ENCODE measurements at regions not wholly inside any gene's neighbourhood (a gene's known extent, or its start where the extent isn't known, plus 50 kb on each side); places are given as distances from the start of the nearest gene placed in this dataset.

DNA sequence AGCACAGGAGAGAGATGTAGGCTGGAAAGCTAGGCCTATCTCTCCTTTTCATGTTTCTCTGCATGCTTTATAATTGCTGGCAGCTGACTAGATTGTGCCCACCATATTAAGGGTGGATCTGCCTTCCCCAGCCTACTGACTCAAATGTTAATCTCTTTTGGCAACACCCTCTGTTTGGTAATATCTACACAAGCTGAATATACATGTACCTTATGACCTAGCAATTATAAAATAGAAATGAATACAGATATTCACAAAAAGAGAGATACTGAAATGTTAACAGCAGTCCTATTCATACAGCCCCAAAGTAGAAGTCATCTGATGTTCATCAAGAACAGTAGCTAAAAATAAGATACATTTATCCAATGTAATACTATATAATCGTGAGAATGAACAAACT is 429.6 kb downstream of the EPM2A start:
- TF ChIP-seq TARDBP (IDR thresholded peaks at IDR 0.05) = no peak
- TF ChIP-seq NFRKB (IDR thresholded peaks at IDR 0.05) = no peak
- no peak for TF ChIP-seq SP1 (IDR thresholded peaks at IDR 0.05)
- no peak for TF ChIP-seq ELF4 (IDR thresholded peaks at IDR 0.05)
- TF ChIP-seq FOXA1 (IDR thresholded peaks at IDR 0.05) = no peak
- no peak for TF ChIP-seq BHLHE40 (IDR thresholded peaks at IDR 0.05; ENCODE audit: borderline replicate concordance)
- no peak for TF ChIP-seq L3MBTL2 (conservative IDR thresholded peaks at IDR 0.05)
- no peak for TF ChIP-seq ZNF384 (IDR thresholded peaks at IDR 0.05)
- TF ChIP-seq, protein P1, sequence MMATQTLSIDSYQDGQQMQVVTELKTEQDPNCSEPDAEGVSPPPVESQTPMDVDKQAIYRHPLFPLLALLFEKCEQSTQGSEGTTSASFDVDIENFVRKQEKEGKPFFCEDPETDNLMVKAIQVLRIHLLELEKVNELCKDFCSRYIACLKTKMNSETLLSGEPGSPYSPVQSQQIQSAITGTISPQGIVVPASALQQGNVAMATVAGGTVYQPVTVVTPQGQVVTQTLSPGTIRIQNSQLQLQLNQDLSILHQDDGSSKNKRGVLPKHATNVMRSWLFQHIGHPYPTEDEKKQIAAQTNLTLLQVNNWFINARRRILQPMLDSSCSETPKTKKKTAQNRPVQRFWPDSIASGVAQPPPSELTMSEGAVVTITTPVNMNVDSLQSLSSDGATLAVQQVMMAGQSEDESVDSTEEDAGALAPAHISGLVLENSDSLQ (IDR thresholded peaks at IDR 0.05) = no peak
- TF ChIP-seq FOXM1 (IDR thresholded peaks at IDR 0.05; ENCODE audit: borderline replicate concordance) = no peak
- TF ChIP-seq CTBP1 (IDR thresholded peaks at IDR 0.05; ENCODE audit: borderline replicate concordance) = no peak
- TF ChIP-seq ARNT (IDR thresholded peaks at IDR 0.05) = no peak
- no peak for TF ChIP-seq LEF1 (IDR thresholded peaks at IDR 0.05; ENCODE audit: borderline replicate concordance)
